ENCODE measurements at regions not wholly inside any gene's neighbourhood (a gene's known extent, or its start where the extent isn't known, plus 50 kb on each side); places are given as distances from the start of the nearest gene placed in this dataset.
"Not testable (repeated sequence)": the region's sequence is repeated elsewhere in the genome, so short reads cannot be mapped to it uniquely, and the experiment has no call there.

DNA sequence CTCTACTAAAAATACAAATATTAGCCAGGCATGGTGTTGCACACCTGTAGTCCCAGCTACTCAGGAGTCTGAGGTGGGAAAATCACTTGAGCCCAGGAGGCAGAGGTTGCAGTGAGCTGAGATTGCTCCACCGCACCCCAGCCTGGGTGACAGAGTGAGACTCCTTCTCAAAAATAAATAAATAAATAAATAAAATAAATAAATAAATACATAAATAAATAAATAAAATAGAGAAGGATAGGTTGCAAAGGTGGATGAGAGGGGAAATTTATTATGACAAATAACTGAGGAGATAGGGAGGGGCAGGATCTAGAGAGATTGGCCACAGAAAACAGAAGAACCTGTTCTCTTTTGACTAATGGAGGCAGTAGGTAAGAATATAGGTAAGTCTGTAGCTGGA is 601.6 kb downstream of the LRRC70 start:
- TF ChIP-seq, protein P1, sequence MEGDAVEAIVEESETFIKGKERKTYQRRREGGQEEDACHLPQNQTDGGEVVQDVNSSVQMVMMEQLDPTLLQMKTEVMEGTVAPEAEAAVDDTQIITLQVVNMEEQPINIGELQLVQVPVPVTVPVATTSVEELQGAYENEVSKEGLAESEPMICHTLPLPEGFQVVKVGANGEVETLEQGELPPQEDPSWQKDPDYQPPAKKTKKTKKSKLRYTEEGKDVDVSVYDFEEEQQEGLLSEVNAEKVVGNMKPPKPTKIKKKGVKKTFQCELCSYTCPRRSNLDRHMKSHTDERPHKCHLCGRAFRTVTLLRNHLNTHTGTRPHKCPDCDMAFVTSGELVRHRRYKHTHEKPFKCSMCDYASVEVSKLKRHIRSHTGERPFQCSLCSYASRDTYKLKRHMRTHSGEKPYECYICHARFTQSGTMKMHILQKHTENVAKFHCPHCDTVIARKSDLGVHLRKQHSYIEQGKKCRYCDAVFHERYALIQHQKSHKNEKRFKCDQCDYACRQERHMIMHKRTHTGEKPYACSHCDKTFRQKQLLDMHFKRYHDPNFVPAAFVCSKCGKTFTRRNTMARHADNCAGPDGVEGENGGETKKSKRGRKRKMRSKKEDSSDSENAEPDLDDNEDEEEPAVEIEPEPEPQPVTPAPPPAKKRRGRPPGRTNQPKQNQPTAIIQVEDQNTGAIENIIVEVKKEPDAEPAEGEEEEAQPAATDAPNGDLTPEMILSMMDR (IDR thresholded peaks at IDR 0.05): not testable (repeated sequence)
- TF ChIP-seq POLR2A (IDR thresholded peaks at IDR 0.05): not testable (repeated sequence)

All from Peyer's patch (tissue), 4 donors.